Astrocyte (in vitro differentiated cells and primary cell): ENCODE measurements at regions not wholly inside any gene's neighbourhood (a gene's known extent, or its start where the extent isn't known, plus 50 kb on each side); places are given as distances from the start of the nearest gene placed in this dataset.
"Not testable (repeated sequence)": the region's sequence is repeated elsewhere in the genome, so short reads cannot be mapped to it uniquely, and the experiment has no call there.

Source experiments
- DNase-seq: peaks from one replicate; pipeline ENCODE4 v3.0.0-alpha.2; 2010; ENCODE audit warnings: low read depth
- FAIRE-seq: peaks from 2 replicates; lab custom pipeline; 2011; peaks lifted over from hg19 to GRCh38; lab: Jason Lieb, UNC
- H2AFZ ChIP-seq: 2 replicates; pipeline ENCODE4 v1.6.0; 2012; ENCODE audit warnings: low read depth, low read length, inconsistent platforms
- H3K27ac ChIP-seq: 2 replicates; pipeline ENCODE4 v1.5.1; 2011; ENCODE audit warnings: low read depth, low read length, inconsistent platforms
- H3K27me3 ChIP-seq: 2 replicates; pipeline ENCODE4 v1.6.0; 2011; ENCODE audit warnings: low read length, inconsistent platforms; ENCODE audit not compliant: insufficient read depth
- H3K36me3 ChIP-seq: 2 replicates; pipeline ENCODE4 v1.5.1; 2011; ENCODE audit warnings: low read length, inconsistent platforms; ENCODE audit not compliant: insufficient read depth
- H3K4me1 ChIP-seq: 2 replicates; pipeline ENCODE4 v1.5.1; 2011; ENCODE audit warnings: low read length, inconsistent platforms; ENCODE audit not compliant: insufficient read depth
- H3K4me2 ChIP-seq: 2 replicates; pipeline ENCODE4 v1.6.0; 2012; ENCODE audit warnings: low read length, inconsistent platforms
- H3K4me3 ChIP-seq: 2 replicates; pipeline ENCODE4 v1.5.1; 2011; ENCODE audit warnings: low read depth, mild to moderate bottlenecking, low read length, inconsistent platforms; ENCODE audit not compliant: insufficient read depth
- H3K79me2 ChIP-seq: 2 replicates; pipeline ENCODE4 v1.6.0; 2012; ENCODE audit warnings: mild to moderate bottlenecking, low read length, inconsistent platforms; ENCODE audit not compliant: insufficient read depth
- H3K9ac ChIP-seq: 2 replicates; pipeline ENCODE4 v1.6.0; 2012; ENCODE audit warnings: mild to moderate bottlenecking, low read length, inconsistent platforms
- H3K9me3 ChIP-seq: 2 replicates; pipeline ENCODE4 v1.5.1; 2012; ENCODE audit warnings: low read depth, mild to moderate bottlenecking, low read length, inconsistent platforms; ENCODE audit not compliant: insufficient read depth
- H4K20me1 ChIP-seq: 2 replicates; pipeline ENCODE4 v1.6.0; 2012; ENCODE audit warnings: low read length, inconsistent platforms; ENCODE audit not compliant: insufficient read depth
- H3K27ac Mint-ChIP-seq: one replicate; pipeline ENCODE4 v1.8.0; 2021; ENCODE audit warnings: mild to moderate bottlenecking, mixed read lengths; ENCODE audit not compliant: unreplicated experiment
- H3K27me3 Mint-ChIP-seq: one replicate; pipeline ENCODE4 v1.8.0; 2021; ENCODE audit warnings: low read depth, mixed read lengths; ENCODE audit not compliant: unreplicated experiment
- H3K36me3 Mint-ChIP-seq: one replicate; pipeline ENCODE4 v1.8.0; 2021; ENCODE audit warnings: low read depth, mixed read lengths; ENCODE audit not compliant: unreplicated experiment
- H3K4me1 Mint-ChIP-seq: one replicate; pipeline ENCODE4 v1.8.0; 2021; ENCODE audit warnings: low read depth, mixed read lengths; ENCODE audit not compliant: unreplicated experiment
- H3K4me3 Mint-ChIP-seq: one replicate; pipeline ENCODE4 v1.8.0; 2021; ENCODE audit warnings: mild to moderate bottlenecking, moderate library complexity, mixed read lengths; ENCODE audit not compliant: unreplicated experiment
- H3K9me3 Mint-ChIP-seq: one replicate; pipeline ENCODE4 v1.8.0; 2021; ENCODE audit warnings: mild to moderate bottlenecking, mixed read lengths; ENCODE audit not compliant: unreplicated experiment
- EZH2 ChIP-seq: IDR thresholded peaks from 2 replicates; pipeline ENCODE4 v1.6.1; 2012; ENCODE audit warnings: mild to moderate bottlenecking, low read length, inconsistent platforms; ENCODE audit not compliant: insufficient read depth
- TF ChIP-seq, protein P1 (sequence below): IDR thresholded peaks from 2 replicates; pipeline ENCODE4 v1.5.1; 2011; ENCODE audit warnings: low read depth, mild to moderate bottlenecking, inconsistent platforms, low read length, moderate library complexity; ENCODE audit not compliant: insufficient read depth

GRCh38 chr4:137414802-137415201 lies 117.5 kb downstream of the PCDH18 start:
- no peak overlapping the region for H3K4me3 ChIP-seq
- no peaks in the 10 kb centered on the region for H3K79me2 ChIP-seq
- no peak overlapping the region for H3K9ac ChIP-seq
- no peak for TF ChIP-seq EZH2
- TF ChIP-seq, protein P1, sequence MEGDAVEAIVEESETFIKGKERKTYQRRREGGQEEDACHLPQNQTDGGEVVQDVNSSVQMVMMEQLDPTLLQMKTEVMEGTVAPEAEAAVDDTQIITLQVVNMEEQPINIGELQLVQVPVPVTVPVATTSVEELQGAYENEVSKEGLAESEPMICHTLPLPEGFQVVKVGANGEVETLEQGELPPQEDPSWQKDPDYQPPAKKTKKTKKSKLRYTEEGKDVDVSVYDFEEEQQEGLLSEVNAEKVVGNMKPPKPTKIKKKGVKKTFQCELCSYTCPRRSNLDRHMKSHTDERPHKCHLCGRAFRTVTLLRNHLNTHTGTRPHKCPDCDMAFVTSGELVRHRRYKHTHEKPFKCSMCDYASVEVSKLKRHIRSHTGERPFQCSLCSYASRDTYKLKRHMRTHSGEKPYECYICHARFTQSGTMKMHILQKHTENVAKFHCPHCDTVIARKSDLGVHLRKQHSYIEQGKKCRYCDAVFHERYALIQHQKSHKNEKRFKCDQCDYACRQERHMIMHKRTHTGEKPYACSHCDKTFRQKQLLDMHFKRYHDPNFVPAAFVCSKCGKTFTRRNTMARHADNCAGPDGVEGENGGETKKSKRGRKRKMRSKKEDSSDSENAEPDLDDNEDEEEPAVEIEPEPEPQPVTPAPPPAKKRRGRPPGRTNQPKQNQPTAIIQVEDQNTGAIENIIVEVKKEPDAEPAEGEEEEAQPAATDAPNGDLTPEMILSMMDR = no peak
- no peak for DNase-seq
- no peaks in the 10 kb centered on the region for H4K20me1 ChIP-seq
- Mint-ChIP-seq H3K4me1 (peaks cover 6% of the 10 kb centered on the region), H3K9me3 (no peaks in the 10 kb centered on the region), H3K36me3 (no peaks in the 10 kb centered on the region), H3K27ac (no peak overlapping the region), H3K27me3 (peaks cover 2% of the 10 kb centered on the region), H3K4me3 (no peak overlapping the region)
- H2AFZ ChIP-seq = no peak overlapping the region
- no peaks in the 10 kb centered on the region for H3K36me3 ChIP-seq
- FAIRE-seq = no peak
- H3K4me2 ChIP-seq = no peak overlapping the region
- no peaks in the 10 kb centered on the region for H3K27me3 ChIP-seq
- no peaks in the 10 kb centered on the region for H3K9me3 ChIP-seq
- H3K27ac ChIP-seq = no peak overlapping the region
- H3K4me1 ChIP-seq = no peaks in the 10 kb centered on the region

DNA sequence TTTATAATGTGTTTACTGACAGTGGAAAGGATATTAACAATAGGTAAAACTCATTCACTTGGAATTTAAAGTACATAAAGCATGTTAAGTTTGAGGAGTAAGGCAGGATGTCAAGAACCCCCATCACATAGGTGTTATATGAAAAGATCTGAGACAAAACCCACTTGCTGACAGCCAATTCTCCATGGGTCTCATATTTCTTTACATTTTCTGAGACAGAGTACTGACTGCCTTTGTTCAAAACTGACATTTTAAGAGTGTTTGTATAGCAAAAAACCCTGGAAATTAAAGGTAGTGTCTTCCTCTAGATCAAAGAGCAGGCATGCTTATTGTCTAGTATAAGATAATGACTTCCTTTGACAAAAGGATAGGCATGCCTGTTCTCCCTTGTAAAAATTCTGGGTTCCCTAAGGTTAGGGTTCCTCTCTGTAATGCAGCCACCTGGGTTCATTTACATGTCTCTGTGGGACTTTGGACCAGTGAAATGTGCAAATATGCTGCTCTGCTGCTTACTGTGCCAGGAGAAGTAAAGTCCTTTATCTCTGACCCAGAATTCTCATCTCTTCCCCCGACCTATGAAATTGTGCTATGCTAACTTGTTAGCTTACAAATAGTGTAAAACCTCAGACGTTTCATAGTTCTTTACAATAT lies 123.6 kb downstream of the PCDH18 start:
- no peaks in the 10 kb centered on the region for H4K20me1 ChIP-seq
- Mint-ChIP-seq H3K27me3 (no peaks in the 10 kb centered on the region), H3K36me3 (no peaks in the 10 kb centered on the region), H3K4me1 (no peaks in the 10 kb centered on the region), H3K4me3 (no peak overlapping the region), H3K9me3 (no peaks in the 10 kb centered on the region), H3K27ac (no peak overlapping the region)
- FAIRE-seq = peak; percentile 50
- H3K4me3 ChIP-seq = no peak overlapping the region
- H3K27me3 ChIP-seq = no peaks in the 10 kb centered on the region
- no peak for DNase-seq
- no peaks in the 10 kb centered on the region for H3K9me3 ChIP-seq
- no peak for TF ChIP-seq EZH2
- TF ChIP-seq, protein P1 = no peak
- H3K79me2 ChIP-seq = no peaks in the 10 kb centered on the region
- H3K9ac ChIP-seq = no peak overlapping the region
- H3K4me2 ChIP-seq = no peak overlapping the region
- H3K4me1 ChIP-seq = no peaks in the 10 kb centered on the region
- no peaks in the 10 kb centered on the region for H3K36me3 ChIP-seq
- H2AFZ ChIP-seq = no peak overlapping the region
- no peak overlapping the region for H3K27ac ChIP-seq

- H3K9ac ChIP-seq, H3K36me3 Mint-ChIP-seq, H3K27me3 ChIP-seq, DNase-seq, FAIRE-seq, H3K4me2 ChIP-seq, H3K27me3 Mint-ChIP-seq, H2AFZ ChIP-seq, H3K36me3 ChIP-seq, H3K9me3 Mint-ChIP-seq, H3K4me3 Mint-ChIP-seq, H3K79me2 ChIP-seq, H3K4me1 ChIP-seq, H4K20me1 ChIP-seq, H3K4me3 ChIP-seq, H3K4me1 Mint-ChIP-seq, H3K27ac ChIP-seq, H3K27ac Mint-ChIP-seq, H3K9me3 ChIP-seq: not testable (repeated sequence)
These were observed 126.5 kb downstream of the PCDH18 start for GRCh38 chr4:137405833-137406232.
